HCT116 (cell line): ENCODE measurements at regions not wholly inside any gene's neighbourhood (a gene's known extent, or its start where the extent isn't known, plus 50 kb on each side); places are given as distances from the start of the nearest gene placed in this dataset.

ENCODE experiments used
- ATAC-seq: fragments of 200-7000 bp; cut with Tn5 transposase; 2 replicates; pipeline ENCODE4 v1.9.1; 2020; ENCODE audit warnings: mild to moderate bottlenecking, moderate library complexity
- BruUV-seq: library from RNA; stranded (reverse); fragments of 400-500 nt; replicated peaks from 2 replicates; lab custom pipeline; 2021; lab: Mats Ljungman, UMichigan
- CTCF ChIA-PET: fragments of 300-600 bp; sonication (Branson Sonifier 250); formaldehyde crosslinking; loops from one replicate; lab custom pipeline; 2021; ENCODE audit warnings: antibody characterized with exemption; lab: Charles Lee
- POLR2A ChIA-PET: fragments of 300-600, 350-600 bp; sonication (Branson Sonifier 250); formaldehyde crosslinking; loops from one replicate; lab custom pipeline; 2021; ENCODE audit warnings: antibody characterized with exemption; lab: Charles Lee
- RAD21 ChIA-PET, 2 experiments: fragments of 300-600 bp; sonication (Branson Sonifier 250); formaldehyde crosslinking; loops; one replicate each; lab custom pipeline; 2023; ENCODE audit warnings: low total read pairs in 2 of 2; ENCODE audit not compliant: uncharacterized antibody in 2 of 2, unreplicated experiment in 2 of 2, low non-redundant PET in 1 of 2; lab: Charles Lee
- DNase-seq: peaks from one replicate; pipeline ENCODE4 v3.0.0-alpha.2; 2010; ENCODE audit warnings: low read depth, low spot score
- H2AFZ ChIP-seq: fragments of 200-600 bp; shearing (Covaris generic), sonication (generic); 2 replicates; pipeline ENCODE4 v1.6.1; 2017; ENCODE audit warnings: low read depth, mixed run types, mixed read lengths, antibody characterized with exemption, low read length; ENCODE audit not compliant: poor library complexity, severe bottlenecking
- H3K27ac ChIP-seq: 2 replicates; pipeline ENCODE4 v1.5.1; 2012; ENCODE audit warnings: low read depth, low read length
- H3K27me3 ChIP-seq: fragments of 200-600 bp; sonication (generic); 2 replicates; pipeline ENCODE4 v1.6.1; 2016; ENCODE audit warnings: mixed run types, low read length, mixed read lengths; ENCODE audit not compliant: insufficient read depth
- H3K36me3 ChIP-seq, 2 experiments: fragments of 200-500 bp in 1 of 2; fragments of 200-600 bp in 1 of 2; sonication (Bioruptor generic) in 1 of 2; sonication (generic) in 1 of 2; 2 replicates each; pipeline versions ENCODE4 v1.5.1 to v1.6.1; 2014 to 2016; ENCODE audit warnings: low read length in 2 of 2, inconsistent platforms in 1 of 2, mixed read lengths in 1 of 2, mixed run types in 1 of 2; ENCODE audit not compliant: insufficient read depth in 2 of 2, control insufficient read depth in 1 of 2
- H3K4me1 ChIP-seq, 2 experiments: fragments of 200-600 bp in 1 of 2; sonication (generic) in 1 of 2; 2 replicates each; pipeline versions ENCODE4 v1.5.1 to v1.6.1; 2012 to 2017; ENCODE audit warnings: low read length in 2 of 2, inconsistent platforms in 1 of 2, mild to moderate bottlenecking in 1 of 2, mixed read lengths in 1 of 2, mixed run types in 1 of 2, moderate library complexity in 1 of 2; ENCODE audit not compliant: insufficient read depth in 2 of 2, control insufficient read depth in 1 of 2
- H3K4me2 ChIP-seq: fragments of 200-600 bp; sonication (generic); 2 replicates; pipeline ENCODE4 v1.6.1; 2017; ENCODE audit warnings: mixed run types, low read length, mixed read lengths
- H3K4me3 ChIP-seq, 2 experiments: fragments of 200-600 bp in 1 of 2; sonication (generic) in 1 of 2; replicated peaks in 1 of 2; 2 replicates each; pipeline ENCODE4 v1.5.1; 2011 to 2016; ENCODE audit warnings: low read length in 2 of 2, control low read depth in 1 of 2, low read depth in 1 of 2, mild to moderate bottlenecking in 1 of 2, mixed read lengths in 1 of 2, mixed run types in 1 of 2
- H3K79me2 ChIP-seq: fragments of 200-600 bp; sonication (generic); 2 replicates; pipeline ENCODE4 v1.6.1; 2017; ENCODE audit warnings: mild to moderate bottlenecking, mixed run types, low read length, moderate library complexity, mixed read lengths; ENCODE audit not compliant: insufficient read depth
- H3K9ac ChIP-seq: fragments of 200-600 bp; sonication (generic); 2 replicates; pipeline ENCODE4 v1.6.1; 2016; ENCODE audit warnings: low read length, mixed read lengths
- H3K9me2 ChIP-seq: fragments of 200-600 bp; sonication (generic), shearing (Covaris generic); 2 replicates; pipeline ENCODE4 v1.6.1; 2017; ENCODE audit warnings: mixed run types, mild to moderate bottlenecking, moderate library complexity; ENCODE audit not compliant: insufficient read depth
- H3K9me3 ChIP-seq, 2 experiments: fragments of 200-500 bp in 1 of 2; fragments of 200-600 bp in 1 of 2; sonication (Bioruptor generic) in 1 of 2; sonication (generic) in 1 of 2; 2 replicates each; pipeline ENCODE4 v1.6.1; 2014 to 2017; ENCODE audit warnings: low read length in 2 of 2, mixed read lengths in 2 of 2, inconsistent platforms in 1 of 2, low read depth in 1 of 2, mild to moderate bottlenecking in 1 of 2, mixed run types in 1 of 2, moderate library complexity in 1 of 2; ENCODE audit not compliant: control insufficient read depth in 1 of 2, insufficient read depth in 1 of 2
- H4K20me1 ChIP-seq: fragments of 200-600 bp; sonication (generic), shearing (Covaris generic); 2 replicates; pipeline ENCODE4 v1.6.1; 2017; ENCODE audit warnings: mixed run types, mild to moderate bottlenecking, moderate library complexity; ENCODE audit not compliant: insufficient read depth
- CBX3 ChIP-seq: IDR thresholded peaks from 2 replicates; pipeline ENCODE4 v1.6.1; 2012; ENCODE audit warnings: low read depth
- CEBPB ChIP-seq: IDR thresholded peaks from 2 replicates; pipeline ENCODE4 v1.6.1; 2012; ENCODE audit warnings: low read depth
- EGR1 ChIP-seq: IDR thresholded peaks from 2 replicates; pipeline ENCODE4 v1.6.1; 2012; ENCODE audit warnings: low read depth
- EZH2 ChIP-seq: fragments of 200-600 bp; sonication (generic); IDR thresholded peaks from 2 replicates; pipeline ENCODE4 v1.6.1; 2017; ENCODE audit warnings: antibody characterized with exemption, mixed run types
- JUND ChIP-seq: IDR thresholded peaks from 2 replicates; pipeline ENCODE4 v1.6.1; 2012
- POLR2A ChIP-seq: IDR thresholded peaks from 2 replicates; pipeline ENCODE4 v1.7.0; 2011; ENCODE audit warnings: borderline replicate concordance; ENCODE audit not compliant: insufficient read depth, insufficient read length; ENCODE audit errors: extremely low read depth
- SIN3A ChIP-seq: IDR thresholded peaks from 2 replicates; pipeline ENCODE4 v1.6.1; 2012; ENCODE audit warnings: low read depth
- SP1 ChIP-seq: IDR thresholded peaks from 2 replicates; pipeline ENCODE4 v1.6.1; 2012; ENCODE audit warnings: low read depth
- SRF ChIP-seq: IDR thresholded peaks from 2 replicates; pipeline ENCODE4 v1.6.1; 2012; ENCODE audit warnings: low read depth
- TCF7L2 ChIP-seq: IDR thresholded peaks from 2 replicates; pipeline ENCODE4 v1.7.0; 2011; ENCODE audit warnings: borderline replicate concordance, inconsistent platforms; ENCODE audit not compliant: insufficient read depth, insufficient read length; ENCODE audit errors: extremely low read depth
- YY1 ChIP-seq: IDR thresholded peaks from 2 replicates; pipeline ENCODE4 v1.6.1; 2011; ENCODE audit warnings: low read length, low read depth, moderate library complexity, mild to moderate bottlenecking; ENCODE audit not compliant: insufficient replicate concordance; ENCODE audit errors: extremely low read depth
- ZBTB33 ChIP-seq: IDR thresholded peaks from 2 replicates; pipeline ENCODE4 v1.6.1; 2011; ENCODE audit warnings: mild to moderate bottlenecking, low read length, moderate library complexity; ENCODE audit not compliant: insufficient replicate concordance; ENCODE audit errors: extremely low read depth
- ZFX ChIP-seq: fragments of 450-650 bp; IDR thresholded peaks from 2 replicates; pipeline ENCODE4 v1.6.1; 2017
- ZNF274 ChIP-seq: fragments of 200-500 bp; sonication (Bioruptor generic); IDR thresholded peaks from 2 replicates; pipeline ENCODE4 v1.6.1; 2014; ENCODE audit warnings: mild to moderate bottlenecking, low read depth, low read length, inconsistent platforms
- intact Hi-C: fragments of 100-400 bp; cut with micrococcal nuclease; formaldehyde crosslinking; loops from 2 replicates; pipeline ENCODE4 v1.10.0; 2022

GRCh38 chr5:61737301-61737963 is 405.4 kb downstream of the ZSWIM6 start:
- Histone ChIP-seq H3K79me2 (no peaks in the 10 kb centered on the region), H3K9ac (no peak overlapping the region), H3K36me3 (no peaks in the 10 kb centered on the region), H4K20me1 (no peaks in the 10 kb centered on the region), H3K27me3 (peaks cover 17% of the 10 kb centered on the region; the same call in 1 of the 2 replicates), H3K27ac (no peak overlapping the region), H3K4me3 (no peak overlapping the region), H3K9me3 (no peaks in the 10 kb centered on the region), H3K4me2 (no peak overlapping the region), H3K4me1 (no peaks in the 10 kb centered on the region), H2AFZ (no peak overlapping the region), H3K9me2 (no peaks in the 10 kb centered on the region)
- intact Hi-C loops: no loop called here
- no peak for ATAC-seq
- POLR2A ChIA-PET: no interaction called here
- DNase-seq: no peak
- RAD21 ChIA-PET: no interaction called here
- no peak for TF ChIP-seq JUND
- no peak for TF ChIP-seq SRF
- no peak for TF ChIP-seq TCF7L2
- no peak for TF ChIP-seq ZBTB33
- TF ChIP-seq POLR2A: no peak
- TF ChIP-seq SP1: no peak
- no peak for TF ChIP-seq EZH2
- no peak for TF ChIP-seq CEBPB
- TF ChIP-seq YY1: no peak
- TF ChIP-seq ZFX: no peak
- TF ChIP-seq CBX3: no peak
- no peak for TF ChIP-seq SIN3A
- no peak for TF ChIP-seq EGR1
- TF ChIP-seq ZNF274: no peak
- CTCF ChIA-PET: no interaction called here
- BruUV-seq: no TSS peak
